Stimulated activated CD8-positive, alpha-beta memory T cell treated with anti-CD3 and anti-CD28 coated beads, Interleukin-15, amount 100 ng/mL, for 48 hours (primary cell): ENCODE measurements at regions not wholly inside any gene's neighbourhood (a gene's known extent, or its start where the extent isn't known, plus 50 kb on each side); places are given as distances from the start of the nearest gene placed in this dataset.

Source experiments
- DNase-seq, 2 donors: peaks; one replicate each; pipeline ENCODE4 v3.0.0-alpha.2; 2020; ENCODE audit warnings: low read depth in 2 of 2

DNA sequence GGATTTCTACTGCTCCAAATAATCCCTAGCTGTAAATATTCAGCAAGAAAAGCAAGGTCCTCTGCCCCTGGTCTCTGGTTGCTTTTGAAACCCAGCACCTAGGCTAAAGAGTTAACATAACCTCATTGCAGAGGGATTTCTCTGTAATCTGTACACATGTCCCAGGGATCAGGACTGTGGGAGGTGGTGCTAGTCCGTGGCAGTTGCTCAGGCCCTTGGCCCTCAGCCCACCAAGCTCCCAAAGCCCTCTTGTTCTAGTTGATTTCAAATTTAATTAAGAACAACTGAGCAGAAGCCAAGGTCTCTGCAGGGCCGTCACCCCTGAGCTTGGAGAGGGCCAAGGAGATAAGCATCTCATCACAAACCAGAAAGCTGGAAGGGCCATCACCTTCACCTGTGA, 181.1 kb downstream of the SOX9 start:
- DNase-seq = no peak

DNA sequence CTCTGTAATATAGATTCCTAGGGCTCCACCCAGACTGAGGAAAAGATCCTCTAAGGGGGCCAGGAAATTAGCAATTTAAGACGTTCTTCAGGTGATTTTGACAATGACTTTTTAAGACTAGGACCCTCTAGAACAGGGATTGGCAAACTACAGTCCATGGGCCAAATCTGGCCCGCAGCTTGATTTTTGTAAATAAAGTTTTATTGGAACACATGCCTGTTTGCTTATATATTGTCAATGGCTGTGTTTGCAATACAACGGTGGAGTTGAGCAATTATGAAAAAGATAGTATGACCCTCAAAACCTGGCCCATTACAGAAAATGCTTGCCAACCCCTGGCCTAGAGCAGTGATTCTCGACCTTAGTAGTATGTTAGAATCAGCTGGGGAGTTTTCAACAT, 181.9 kb downstream of the SOX9 start:
- DNase-seq = no peak

DNA sequence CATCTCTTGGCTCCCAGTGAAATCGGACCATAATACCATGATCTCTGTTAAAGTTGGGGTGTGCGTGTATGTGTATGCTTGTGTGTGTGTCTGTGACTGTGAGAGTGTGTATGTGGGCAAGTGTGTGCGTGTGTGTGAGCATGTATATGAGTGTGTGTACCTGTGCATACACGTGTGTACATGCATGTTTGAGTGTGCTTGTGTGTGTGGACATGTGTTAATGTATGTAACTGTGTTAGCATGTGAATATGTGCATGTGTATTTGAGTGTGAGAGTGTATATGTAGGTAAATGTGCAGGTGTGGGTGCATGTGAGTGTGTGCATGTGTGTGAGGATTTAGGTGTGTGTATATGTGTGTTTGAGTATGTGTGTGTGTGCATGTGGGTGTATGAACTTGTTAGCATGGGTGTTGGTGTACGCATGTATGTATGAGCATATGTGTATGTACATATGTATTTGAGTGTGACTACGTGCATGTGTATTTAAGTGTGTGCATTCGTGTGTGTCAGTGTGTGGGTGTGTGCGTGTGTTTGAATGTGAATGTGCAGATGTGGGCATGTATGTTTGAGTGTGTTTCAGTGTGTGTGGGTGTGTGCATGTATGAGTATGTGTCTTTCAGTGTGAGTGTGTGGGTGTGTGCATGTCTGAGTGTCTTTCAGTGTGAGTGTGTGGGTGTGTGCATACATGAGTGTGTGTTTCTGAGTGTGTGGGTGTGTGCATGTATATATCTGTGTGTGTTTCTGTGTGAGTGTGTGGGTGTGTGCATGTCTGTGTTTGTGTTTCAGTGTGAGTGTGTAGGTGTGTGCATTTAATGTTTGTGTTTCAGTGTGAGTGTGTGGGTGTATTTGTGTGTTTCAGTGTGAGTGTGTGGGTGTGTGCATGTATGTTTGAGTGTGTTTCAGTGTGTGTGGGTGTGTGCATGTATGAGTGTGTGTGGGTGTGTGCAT, 183.2 kb downstream of the SOX9 start:
- no peak for DNase-seq

DNA sequence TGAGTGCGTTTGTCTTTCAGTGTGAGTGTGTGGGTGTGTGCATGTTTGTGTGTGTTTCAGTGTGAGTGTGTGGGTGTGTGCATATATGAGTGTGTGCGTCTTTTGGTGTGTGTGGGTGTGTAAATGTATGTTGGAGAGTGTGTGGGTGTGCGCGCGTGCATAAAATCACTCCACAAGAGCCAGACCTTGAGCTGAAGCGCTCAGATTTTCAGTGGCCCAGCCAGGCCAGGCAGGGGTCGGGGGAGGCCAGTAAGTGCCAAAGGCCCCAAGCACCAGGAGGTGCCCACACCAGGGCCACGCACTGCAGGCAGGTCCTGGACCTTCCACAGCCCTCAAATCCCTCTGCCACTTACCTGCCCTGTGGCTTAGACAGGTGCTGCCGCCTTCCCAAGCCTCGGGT, 184.0 kb downstream of the SOX9 start:
- no peak for DNase-seq

DNA sequence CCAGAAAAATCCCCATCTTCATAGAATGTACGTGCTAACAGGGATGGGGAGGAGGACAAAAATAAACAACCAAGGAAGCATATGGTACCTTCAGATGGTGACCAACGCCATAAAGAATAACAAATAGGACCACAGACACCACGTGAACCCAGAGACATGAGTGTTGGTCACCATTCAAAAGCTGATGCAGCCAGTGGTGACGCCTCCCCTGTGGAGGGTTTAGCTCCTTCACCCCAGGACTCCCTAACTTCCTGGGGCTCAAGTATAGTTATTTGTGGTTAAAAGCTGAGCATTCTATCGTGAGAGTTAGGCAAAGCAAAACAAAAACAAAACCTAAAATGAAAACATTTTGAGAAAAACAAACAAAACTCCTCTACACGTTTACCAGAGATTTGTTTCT, 184.7 kb downstream of the SOX9 start:
- no peak for DNase-seq

DNA sequence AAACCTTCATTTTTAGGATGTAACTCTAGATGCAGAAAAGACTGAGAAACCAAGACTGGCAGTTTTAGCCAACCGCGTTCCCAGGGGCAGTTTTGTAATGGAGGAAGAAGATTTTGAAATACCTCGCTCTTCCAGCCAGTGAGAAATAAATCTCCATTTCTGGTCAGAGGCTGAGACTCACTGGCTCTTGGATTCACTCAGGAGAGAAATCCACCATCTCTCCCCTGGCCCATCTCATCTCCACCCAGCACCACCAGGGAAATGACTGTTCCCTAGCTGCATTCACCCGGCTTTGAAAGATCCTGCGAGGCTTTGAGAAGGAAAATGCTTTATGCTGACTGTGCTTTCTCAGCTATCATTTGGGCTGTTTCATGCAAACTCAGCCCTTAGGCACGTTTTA, 185.2 kb downstream of the SOX9 start:
- DNase-seq = no peak

DNA sequence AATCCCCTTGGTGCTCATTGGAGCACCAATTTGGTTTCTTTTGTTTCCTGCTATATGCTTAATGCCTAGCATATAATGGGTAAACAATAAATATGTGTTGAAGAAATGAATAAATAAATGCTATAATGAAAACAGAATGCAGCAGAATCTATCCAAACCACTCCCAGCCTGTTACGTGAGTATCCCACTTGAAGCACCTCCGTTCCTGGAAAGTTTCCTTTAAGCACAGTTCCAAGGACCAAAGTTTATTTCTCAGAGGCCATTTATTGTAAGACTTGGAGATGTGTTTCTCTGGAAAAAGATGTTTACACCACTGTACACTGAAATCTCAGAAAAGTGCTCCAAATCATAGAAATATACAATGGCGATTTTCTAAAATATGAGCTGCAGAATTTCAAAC, 187.0 kb downstream of the SOX9 start:
- no peak for DNase-seq

DNA sequence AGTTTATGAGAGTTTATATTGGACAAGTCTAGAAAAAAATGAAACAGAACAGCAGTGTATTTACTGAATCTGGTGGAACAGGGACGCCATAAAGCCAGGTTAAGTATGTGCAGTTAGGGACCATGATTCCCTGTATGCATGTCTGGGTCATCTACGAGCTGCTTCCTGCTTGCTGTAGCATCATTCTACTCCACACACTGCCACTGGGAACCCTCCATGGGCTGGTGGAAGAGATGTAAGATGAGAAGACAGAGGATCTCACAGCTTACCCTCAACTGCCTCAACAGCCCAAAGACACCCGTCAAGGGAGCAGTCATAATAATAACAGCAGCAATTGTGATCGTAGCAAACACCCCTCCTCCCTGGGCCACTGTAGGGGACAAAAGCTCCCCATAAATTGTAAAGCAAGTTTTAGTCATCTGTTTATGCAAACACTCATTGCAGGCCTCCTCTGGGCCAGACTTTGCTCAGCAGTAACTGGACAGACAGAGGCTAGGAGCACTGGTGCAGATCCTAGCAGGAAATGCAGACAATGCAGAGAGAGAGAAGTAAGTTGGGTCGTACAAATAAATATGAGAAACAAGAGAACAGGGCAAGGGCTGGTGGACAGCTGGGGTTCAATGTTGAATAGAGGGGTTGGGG, 188.0 kb downstream of the SOX9 start:
- DNase-seq = no peak

DNA sequence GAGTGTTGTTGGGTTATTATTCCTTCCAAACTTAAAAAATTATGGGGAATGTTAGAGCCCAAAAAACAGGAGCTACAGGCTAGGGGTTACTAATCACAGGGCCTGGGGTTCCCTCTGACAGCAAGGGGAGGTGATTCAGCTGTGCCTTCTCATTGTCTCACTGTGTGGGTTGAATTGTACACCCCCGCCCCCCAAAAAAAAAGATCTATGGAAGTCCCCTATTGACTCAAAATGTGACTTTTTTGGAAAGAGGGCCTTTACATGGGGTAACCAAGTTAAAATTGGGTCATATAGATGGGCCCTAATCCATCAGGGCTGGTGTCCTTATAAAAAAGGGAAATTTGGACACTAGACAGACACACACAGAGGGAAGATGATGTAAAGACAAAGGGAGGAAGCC, 190.2 kb downstream of the SOX9 start:
- no peak for DNase-seq

DNA sequence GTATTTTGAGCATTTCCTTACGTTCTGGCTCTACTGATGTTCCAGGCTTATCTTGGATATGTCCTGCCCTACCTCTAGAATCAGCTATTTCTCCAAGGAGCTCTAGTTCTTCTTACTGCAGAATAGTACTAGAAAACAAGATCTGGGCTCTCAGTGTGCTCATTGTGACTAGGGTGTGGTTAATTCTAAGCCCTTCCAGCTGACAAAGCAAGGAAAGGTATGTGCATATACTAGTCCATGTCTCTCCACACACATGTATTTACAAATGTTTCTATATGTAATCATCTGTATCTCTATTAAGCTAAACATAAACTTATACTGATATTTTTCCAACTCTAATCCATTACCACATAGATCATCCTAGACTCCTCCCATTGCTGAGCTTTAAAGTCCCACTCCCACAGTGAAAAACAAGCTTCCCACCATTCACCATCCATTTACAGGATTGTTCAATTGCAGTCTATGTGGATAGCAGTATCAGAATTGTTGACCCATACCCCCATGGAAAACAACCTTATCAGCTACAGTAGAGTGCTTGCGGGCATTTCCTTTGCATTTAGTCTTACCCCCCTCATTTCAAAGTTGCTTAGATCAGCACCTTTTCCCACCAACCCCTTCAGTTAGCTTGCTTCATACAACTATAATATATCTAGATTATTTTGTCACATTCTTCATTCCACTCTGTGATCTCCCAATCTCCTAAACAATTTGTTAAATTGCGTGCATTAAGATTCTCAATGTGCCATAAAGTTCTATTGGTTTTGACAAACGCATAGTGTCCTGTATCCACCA, 194.5 kb downstream of the SOX9 start:
- DNase-seq = no peak

DNA sequence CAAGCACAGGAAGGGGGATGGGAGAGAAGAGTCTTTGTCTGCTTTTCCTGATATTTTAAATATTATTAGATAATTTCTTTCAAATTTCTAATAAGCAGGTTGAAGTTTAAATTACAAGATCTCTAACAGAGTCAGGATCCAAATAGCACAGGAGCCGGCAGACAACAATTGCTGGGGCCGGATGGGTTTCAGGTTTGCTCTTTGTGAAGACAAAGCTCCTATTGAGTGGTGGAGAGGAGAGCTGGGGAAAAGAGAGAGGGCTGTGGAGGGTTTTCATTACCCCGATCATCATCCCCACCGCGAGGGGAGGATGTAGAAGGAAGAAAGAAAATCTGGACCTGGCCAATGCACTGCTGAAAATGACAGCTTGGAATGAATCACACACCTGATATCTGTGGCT, 197.3 kb downstream of the SOX9 start:
- no peak for DNase-seq

DNA sequence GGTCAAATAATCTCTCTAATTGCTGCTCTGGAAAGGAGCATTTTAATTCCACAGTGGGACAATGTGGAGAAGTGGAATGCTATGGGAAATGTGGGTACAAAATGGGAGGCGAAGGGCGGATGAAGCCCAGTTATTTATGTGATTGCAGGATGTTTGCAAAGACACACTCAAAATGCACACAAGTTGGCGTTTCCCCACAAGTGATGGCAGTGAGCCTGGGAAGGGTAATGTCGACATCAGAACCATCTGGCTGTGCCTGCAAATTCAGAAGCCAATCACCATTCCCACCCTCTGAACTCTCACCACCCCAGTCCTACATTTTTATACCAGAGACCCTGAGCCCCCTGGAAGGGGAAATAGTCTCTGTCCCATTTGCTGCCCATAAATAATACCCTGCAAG, 201.1 kb downstream of the SOX9 start:
- DNase-seq = no peak

DNA sequence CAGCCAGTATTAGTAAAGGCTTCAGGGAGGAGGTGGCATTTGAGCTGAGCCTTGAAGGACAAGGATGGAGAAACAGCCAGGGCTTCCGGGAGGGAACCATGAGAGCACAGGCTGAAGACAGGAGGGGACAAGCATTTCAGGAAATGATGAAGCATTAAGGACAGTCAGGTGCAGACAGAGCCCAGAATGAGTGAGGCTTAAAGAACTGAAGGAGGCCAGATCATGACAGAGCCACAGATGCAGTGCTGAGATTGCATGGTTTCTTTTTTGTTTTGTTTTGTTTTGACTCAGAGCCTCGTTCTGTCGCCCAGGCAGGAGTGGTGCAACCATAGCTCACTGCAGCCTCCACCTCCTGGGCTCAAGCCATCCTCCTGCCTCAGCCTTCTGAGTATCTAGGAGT, 211.5 kb downstream of the SOX9 start:
- DNase-seq = no peak

DNA sequence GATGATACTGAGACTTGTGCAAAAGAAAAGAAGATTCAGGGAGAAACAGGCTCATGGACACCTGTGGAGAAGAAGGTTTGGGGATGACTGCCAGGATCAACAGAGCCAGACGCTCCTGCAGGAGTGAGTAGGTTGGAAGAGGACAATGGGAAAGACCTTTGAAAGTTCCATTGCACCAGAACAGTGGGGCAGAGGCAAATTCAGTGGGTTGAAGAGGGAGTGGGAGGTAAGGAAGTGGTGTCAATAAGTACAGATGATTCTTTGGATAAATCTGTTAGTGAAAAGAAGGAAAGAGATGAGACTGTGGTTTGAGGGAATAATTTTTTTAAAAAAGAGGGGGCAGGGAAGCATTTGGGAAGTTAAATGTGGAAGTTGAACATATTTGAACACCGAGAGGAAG, 212.8 kb downstream of the SOX9 start:
- DNase-seq = no peak

DNA sequence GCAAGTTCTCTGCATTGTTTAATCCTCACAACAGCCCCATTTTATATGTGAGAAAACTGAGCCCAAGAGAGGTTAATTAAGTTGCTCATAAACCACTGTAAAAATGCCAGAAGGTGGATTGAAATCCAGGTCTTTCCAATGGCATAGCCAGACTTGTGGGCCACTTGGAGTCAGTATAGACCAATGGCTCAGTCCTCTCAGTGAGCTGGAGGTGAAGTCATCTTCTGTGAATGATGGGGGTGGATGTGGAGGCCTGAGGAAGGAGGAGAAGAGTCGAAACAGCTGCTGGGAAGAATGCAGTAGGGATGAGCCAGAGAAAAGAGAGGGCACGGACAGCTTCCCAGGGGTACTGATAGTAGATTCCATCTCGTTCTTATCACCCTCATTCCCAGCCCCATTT, 213.4 kb downstream of the SOX9 start:
- DNase-seq = no peak

DNA sequence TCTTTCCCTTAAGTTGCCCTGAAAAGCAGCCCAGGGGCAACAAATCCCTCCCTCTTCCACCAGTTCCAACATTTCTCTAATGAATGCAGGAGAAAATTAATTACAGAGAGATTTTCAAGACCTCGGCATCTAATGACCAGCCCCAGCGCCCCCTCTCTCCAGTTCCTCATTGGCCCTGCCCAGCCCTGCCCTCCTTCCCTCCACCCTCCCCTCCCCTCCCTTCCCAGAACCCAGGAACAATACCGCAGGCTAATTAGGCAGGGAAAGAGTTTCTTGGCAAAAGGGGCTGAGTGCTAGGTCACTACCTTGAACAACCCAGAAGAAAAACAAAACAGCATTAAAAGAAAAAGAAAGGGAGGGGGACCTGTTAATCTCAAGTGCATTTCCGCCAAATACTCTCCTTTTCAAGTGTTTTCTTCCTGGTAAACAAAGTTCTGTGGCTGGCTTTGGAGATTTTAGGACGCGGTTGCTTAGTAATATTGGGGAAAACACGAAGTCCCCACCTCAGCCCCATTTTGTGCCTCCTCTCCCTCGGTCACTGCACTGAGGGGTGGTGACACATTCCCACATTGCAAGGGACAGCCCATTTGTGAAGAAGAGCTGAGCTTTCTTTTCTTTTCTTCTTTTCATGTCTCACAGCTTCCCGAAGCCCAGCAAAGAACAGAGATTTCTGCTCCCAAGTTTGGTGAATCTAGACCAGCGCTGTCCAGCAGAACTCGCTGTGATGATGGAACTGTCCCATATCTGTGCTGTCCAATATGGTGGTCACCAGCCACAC, 215.4 kb downstream of the SOX9 start:
- no peak for DNase-seq

DNA sequence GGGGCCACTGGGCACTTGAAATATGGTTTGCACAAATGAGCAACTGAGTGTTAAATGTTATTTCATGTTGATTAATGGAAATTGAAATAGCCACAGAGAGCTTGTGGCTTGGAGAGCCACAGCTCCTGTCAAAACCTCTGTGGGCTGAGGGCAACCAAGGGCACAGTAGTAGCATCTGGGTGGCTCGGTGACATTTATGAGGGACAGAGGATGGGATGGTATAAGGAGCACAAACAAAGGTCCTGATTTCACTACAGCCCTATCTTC, 215.9 kb downstream of the SOX9 start:
- DNase-seq = no peak

DNA sequence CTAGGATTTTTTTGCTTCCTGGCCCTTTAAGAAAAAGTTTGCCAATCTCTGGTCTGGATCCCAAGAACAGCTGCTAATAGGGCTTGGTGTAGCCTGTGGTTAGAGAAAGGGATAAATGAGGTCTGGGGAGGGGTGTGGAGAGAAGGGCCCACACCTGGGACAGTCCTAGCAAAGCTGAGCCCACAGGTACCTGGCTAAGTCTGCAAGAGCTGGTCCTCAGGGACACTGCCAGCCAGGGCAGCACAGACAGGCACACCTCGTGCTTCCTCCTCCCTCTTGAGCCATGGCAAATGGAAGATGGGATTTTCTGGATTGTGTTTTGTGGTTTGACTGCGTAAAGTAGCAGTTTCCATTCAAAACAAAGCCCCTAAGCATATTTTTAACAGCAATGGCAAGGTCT, 217.5 kb downstream of the SOX9 start:
- DNase-seq = no peak

DNA sequence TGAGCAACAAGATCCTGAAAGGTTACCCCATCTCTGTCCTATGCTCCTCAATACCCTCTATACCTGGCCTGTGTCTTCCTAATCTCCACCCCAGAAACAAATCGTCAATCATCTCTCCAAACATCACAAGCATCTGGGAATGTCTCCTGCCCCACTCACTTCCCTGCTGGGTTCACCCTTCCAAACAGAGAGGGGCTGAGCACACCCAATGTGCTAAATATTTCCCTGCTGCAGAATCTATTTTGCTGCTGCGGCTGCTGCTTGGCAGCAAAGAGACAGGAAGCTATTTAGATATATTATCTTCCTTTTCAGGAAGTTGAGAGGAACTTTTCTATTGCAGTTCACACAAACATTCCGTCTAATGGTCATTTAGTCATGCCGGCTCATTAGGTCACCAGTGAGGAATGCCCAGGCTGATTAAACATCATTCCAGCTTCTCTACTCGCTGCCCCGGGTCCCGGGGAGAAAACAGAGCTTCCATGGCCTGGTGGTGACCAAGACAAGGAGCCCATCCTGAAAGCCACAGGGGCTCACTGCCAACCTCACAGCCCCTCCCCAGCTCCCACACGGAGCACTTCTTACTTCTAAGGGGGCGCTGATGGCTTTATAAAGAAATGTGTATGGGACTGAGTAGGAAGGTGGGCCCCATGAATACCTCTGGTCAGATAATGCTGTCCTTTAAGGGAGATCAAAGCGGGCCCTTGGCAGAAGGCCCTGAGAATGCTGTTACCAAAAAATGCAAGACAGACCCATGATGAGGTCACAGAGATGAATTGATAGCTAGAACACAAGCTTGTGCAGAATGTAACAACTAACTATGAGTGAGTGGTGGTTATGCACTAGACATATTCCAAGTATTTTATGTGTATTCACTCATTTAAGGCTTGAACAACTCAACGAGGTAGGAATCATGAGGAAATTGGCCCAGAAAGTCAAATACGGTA, 218.3 kb downstream of the SOX9 start:
- DNase-seq = no peak

DNA sequence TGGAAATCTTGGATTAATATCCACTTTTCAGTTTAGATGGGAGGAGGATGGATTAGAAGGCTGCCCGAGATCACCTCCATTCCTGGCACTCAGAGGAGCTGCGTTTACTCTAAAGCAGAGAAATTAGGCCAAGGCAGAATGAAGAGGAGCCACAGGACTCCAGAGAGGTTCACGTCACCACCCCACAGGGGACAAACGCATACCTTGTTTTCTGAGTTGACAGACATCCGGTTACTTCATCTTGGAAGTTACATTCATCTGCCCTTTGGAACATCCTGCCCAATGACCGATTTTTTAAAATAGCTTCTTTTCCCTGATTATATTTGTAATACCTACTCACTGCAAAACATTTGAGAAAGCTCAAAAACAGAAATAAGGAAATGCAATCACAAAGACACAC, 220.0 kb downstream of the SOX9 start:
- DNase-seq = no peak

DNA sequence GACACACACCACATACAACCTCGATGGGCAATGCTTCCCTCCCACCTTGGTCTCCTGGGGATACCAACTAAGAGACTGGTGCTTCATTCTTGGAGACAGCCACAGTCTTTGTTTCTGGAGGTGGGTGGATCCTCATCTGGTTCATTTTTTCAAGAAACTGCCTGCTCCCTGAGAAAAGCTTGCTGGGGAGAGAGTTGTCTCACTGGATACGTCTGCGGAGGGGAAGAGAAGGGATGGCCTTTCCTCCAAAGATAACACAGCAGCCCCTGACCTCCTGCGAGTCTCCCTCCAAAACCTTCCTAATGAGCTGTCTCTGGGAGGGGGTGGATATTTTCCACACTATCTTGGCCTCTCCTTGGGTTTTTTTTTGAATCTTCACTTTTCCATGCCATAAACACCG, 221.2 kb downstream of the SOX9 start:
- DNase-seq = no peak
